Endothelial cell (in vitro differentiated cells): ENCODE measurements at regions not wholly inside any gene's neighbourhood (a gene's known extent, or its start where the extent isn't known, plus 50 kb on each side); places are given as distances from the start of the nearest gene placed in this dataset.

Source experiments
- DNase-seq: peaks from one replicate; pipeline ENCODE4 v3.0.0; 2021; ENCODE audit warnings: low spot score
- H3K27ac Mint-ChIP-seq: one replicate; pipeline ENCODE4 v1.8.0; 2021; ENCODE audit warnings: mixed read lengths, inconsistent platforms; ENCODE audit not compliant: unreplicated experiment
- H3K27me3 Mint-ChIP-seq: one replicate; pipeline ENCODE4 v1.8.0; 2021; ENCODE audit warnings: mild to moderate bottlenecking, moderate library complexity, mixed read lengths, inconsistent platforms; ENCODE audit not compliant: unreplicated experiment
- H3K36me3 Mint-ChIP-seq: one replicate; pipeline ENCODE4 v1.8.0; 2021; ENCODE audit warnings: mild to moderate bottlenecking, low read depth, mixed read lengths, inconsistent platforms; ENCODE audit not compliant: unreplicated experiment
- H3K4me1 Mint-ChIP-seq: one replicate; pipeline ENCODE4 v1.8.0; 2021; ENCODE audit warnings: mild to moderate bottlenecking, mixed read lengths, inconsistent platforms; ENCODE audit not compliant: unreplicated experiment
- H3K4me3 Mint-ChIP-seq: one replicate; pipeline ENCODE4 v1.8.0; 2021; ENCODE audit warnings: mild to moderate bottlenecking, mixed read lengths, inconsistent platforms; ENCODE audit not compliant: unreplicated experiment
- H3K9me3 Mint-ChIP-seq: one replicate; pipeline ENCODE4 v1.8.0; 2021; ENCODE audit warnings: mixed read lengths, inconsistent platforms; ENCODE audit not compliant: unreplicated experiment
- TF ChIP-seq, protein P1 (sequence below): fragments of 200-600 bp; sonication (generic); IDR thresholded peaks from one replicate; pipeline ENCODE4 v1.5.0; 2021; ENCODE audit warnings: antibody characterized with exemption; ENCODE audit not compliant: unreplicated experiment

DNA sequence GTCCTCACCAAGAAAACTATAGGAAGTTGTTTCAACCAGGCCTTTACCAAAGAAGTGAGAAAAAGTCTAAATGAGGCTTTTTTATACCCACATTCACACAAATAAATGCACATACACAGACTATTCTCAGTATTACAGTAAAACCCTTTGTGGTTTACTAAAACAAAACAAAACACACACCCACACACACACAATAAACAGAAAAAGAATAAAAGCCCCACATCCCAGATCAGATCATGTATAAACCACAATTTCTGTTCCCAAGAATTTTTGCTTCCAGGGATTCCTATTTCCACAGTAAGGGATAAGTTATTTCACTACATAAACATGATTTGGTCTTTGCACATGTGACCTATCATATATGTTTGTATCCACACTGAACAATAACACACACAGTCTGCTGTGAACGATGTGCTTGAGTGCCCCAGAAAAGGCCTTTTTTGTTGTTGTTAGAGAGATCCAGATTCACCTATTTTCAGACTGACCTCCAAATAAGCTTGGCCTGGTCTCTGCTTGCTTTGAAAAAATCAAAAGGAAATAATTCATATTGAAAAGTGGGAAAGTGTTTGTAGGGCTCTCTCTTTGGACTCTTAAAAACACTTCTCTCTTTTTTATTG, 283.4 kb upstream of the ATP11B start:
- H3K27ac Mint-ChIP-seq = no peak overlapping the region

GRCh38 chr3:182514236-182514964, 278.9 kb upstream of the ATP11B start:
- Mint-ChIP-seq H3K27ac (no peak overlapping the region), H3K4me3 (no peak overlapping the region), H3K27me3 (no peaks in the 10 kb centered on the region), H3K9me3 (no peaks in the 10 kb centered on the region), H3K4me1 (no peaks in the 10 kb centered on the region), H3K36me3 (no peaks in the 10 kb centered on the region)
- TF ChIP-seq, protein P1, sequence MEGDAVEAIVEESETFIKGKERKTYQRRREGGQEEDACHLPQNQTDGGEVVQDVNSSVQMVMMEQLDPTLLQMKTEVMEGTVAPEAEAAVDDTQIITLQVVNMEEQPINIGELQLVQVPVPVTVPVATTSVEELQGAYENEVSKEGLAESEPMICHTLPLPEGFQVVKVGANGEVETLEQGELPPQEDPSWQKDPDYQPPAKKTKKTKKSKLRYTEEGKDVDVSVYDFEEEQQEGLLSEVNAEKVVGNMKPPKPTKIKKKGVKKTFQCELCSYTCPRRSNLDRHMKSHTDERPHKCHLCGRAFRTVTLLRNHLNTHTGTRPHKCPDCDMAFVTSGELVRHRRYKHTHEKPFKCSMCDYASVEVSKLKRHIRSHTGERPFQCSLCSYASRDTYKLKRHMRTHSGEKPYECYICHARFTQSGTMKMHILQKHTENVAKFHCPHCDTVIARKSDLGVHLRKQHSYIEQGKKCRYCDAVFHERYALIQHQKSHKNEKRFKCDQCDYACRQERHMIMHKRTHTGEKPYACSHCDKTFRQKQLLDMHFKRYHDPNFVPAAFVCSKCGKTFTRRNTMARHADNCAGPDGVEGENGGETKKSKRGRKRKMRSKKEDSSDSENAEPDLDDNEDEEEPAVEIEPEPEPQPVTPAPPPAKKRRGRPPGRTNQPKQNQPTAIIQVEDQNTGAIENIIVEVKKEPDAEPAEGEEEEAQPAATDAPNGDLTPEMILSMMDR = no peak
- no peak for DNase-seq

More for the DNA sequence above, 283.4 kb upstream of the ATP11B start:
- Mint-ChIP-seq H3K36me3 (no peaks in the 10 kb centered on the region), H3K4me1 (no peaks in the 10 kb centered on the region), H3K9me3 (no peaks in the 10 kb centered on the region), H3K4me3 (no peak overlapping the region), H3K27me3 (no peaks in the 10 kb centered on the region)
- no peak for DNase-seq
- TF ChIP-seq, protein P1 = no peak

GRCh38 chr3:182516597-182517336, 276.5 kb upstream of the ATP11B start:
- Mint-ChIP-seq H3K27ac (no peak overlapping the region), H3K9me3 (no peaks in the 10 kb centered on the region), H3K27me3 (no peaks in the 10 kb centered on the region), H3K4me3 (no peak overlapping the region), H3K4me1 (no peaks in the 10 kb centered on the region), H3K36me3 (no peaks in the 10 kb centered on the region)
- DNase-seq = no peak
- TF ChIP-seq, protein P1 = no peak

- Mint-ChIP-seq H3K36me3 (no peaks in the 10 kb centered on the region), H3K27ac (no peak overlapping the region), H3K4me1 (no peaks in the 10 kb centered on the region), H3K9me3 (no peaks in the 10 kb centered on the region), H3K4me3 (no peak overlapping the region), H3K27me3 (peaks cover 2% of the 10 kb centered on the region)
- DNase-seq = no peak
- TF ChIP-seq, protein P1 = no peak
Measured at GRCh38 chr3:182519569-182519968, 273.7 kb upstream of the ATP11B start.
